ENCODE measurements at regions not wholly inside any gene's neighbourhood (a gene's known extent, or its start where the extent isn't known, plus 50 kb on each side); places are given as distances from the start of the nearest gene placed in this dataset.

DNA sequence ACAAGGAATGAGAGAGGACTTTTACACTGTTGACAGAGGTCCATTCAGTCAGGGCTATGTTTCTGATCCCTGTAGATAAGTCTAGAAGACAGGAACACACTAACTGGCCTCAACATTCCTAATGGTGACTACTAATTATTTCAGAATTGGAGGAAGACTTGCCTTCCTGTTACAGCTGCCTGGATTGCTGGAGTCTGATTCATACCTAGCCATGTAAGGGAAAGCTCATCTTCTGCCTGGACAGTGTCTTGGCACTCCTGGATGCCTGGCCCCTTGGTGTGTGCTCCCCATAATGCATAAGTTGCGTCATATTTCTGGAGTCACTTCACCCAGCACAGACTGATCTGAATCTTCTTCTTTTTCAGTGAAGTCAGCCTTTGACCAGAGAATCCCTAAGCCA is 326.0 kb upstream of the RUNX1 start:
- Histone ChIP-seq H3K4me1 (ENCODE audit: low read length) (no peaks in the 10 kb centered on the region), H3K9me3 (replicated peaks; ENCODE audit: insufficient read depth, low read length) (no peaks in the 10 kb centered on the region), H3K36me3 (replicated peaks; ENCODE audit: insufficient read depth, low read length) (no peaks in the 10 kb centered on the region), H4K20me1 (ENCODE audit: insufficient read depth, low read length) (no peaks in the 10 kb centered on the region), H3K27me3 (replicated peaks; ENCODE audit: insufficient read depth, low read length) (no peaks in the 10 kb centered on the region), H3K9ac (ENCODE audit: low read length) (no peak overlapping the region), H2AFZ (ENCODE audit: low read length) (no peak overlapping the region), H3K4me2 (ENCODE audit: low read depth, low read length) (no peak overlapping the region), H3K79me2 (ENCODE audit: low read length) (no peaks in the 10 kb centered on the region), H3F3A (ENCODE audit: insufficient read depth, low read length) (no peaks in the 10 kb centered on the region), H3K9me2 (replicated peaks; ENCODE audit: insufficient read depth, low read length) (no peaks in the 10 kb centered on the region), H3K4me3 (ENCODE audit: low read length) (no peak overlapping the region), H3K27ac (ENCODE audit: low read length) (no peak overlapping the region)
- no peak for TF ChIP-seq EZH2phosphoT487 (IDR thresholded peaks at IDR 0.05; ENCODE audit: low read length)
- no peak for TF ChIP-seq CTCF (IDR thresholded peaks at IDR 0.05; ENCODE audit: low read length)
- no peak for TF ChIP-seq EZH2 (optimal IDR thresholded peaks at IDR 0.05; ENCODE audit: low read depth, low read length)
- DNase-seq = no peak

DNA sequence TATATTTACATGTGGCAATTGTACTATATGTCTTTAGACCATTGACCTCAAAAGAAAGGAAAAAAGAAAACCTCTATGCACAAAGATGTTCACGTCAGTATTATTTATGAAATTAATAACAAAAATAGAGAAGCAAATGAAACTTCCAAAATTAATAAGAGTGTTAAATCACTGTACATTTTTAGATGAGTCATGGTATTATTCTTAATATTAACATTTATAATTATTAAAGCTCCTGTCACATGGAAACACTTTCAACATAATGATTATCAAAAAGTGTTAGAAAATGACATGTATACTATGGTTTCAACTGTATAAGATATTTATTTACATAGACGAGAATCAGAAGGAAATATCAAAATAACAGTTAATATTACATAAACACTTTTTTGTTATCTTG is 324.9 kb upstream of the RUNX1 start:
- no peak overlapping the region for H3K27ac ChIP-seq (ENCODE audit: low read length)
- H4K20me1 ChIP-seq (ENCODE audit: insufficient read depth, low read length) = no peaks in the 10 kb centered on the region
- no peaks in the 10 kb centered on the region for H3K27me3 ChIP-seq (replicated peaks; ENCODE audit: insufficient read depth, low read length)
- no peaks in the 10 kb centered on the region for H3F3A ChIP-seq (ENCODE audit: insufficient read depth, low read length)
- H3K36me3 ChIP-seq (replicated peaks; ENCODE audit: insufficient read depth, low read length) = no peaks in the 10 kb centered on the region
- H3K4me2 ChIP-seq (ENCODE audit: low read depth, low read length) = no peak overlapping the region
- no peaks in the 10 kb centered on the region for H3K9me3 ChIP-seq (replicated peaks; ENCODE audit: insufficient read depth, low read length)
- TF ChIP-seq CTCF (IDR thresholded peaks at IDR 0.05; ENCODE audit: low read length) (no peak), EZH2 (optimal IDR thresholded peaks at IDR 0.05; ENCODE audit: low read depth, low read length) (no peak), EZH2phosphoT487 (IDR thresholded peaks at IDR 0.05; ENCODE audit: low read length) (no peak)
- H3K9ac ChIP-seq (ENCODE audit: low read length) = no peak overlapping the region
- no peaks in the 10 kb centered on the region for H3K4me1 ChIP-seq (ENCODE audit: low read length)
- H3K4me3 ChIP-seq (ENCODE audit: low read length) = no peak overlapping the region
- H3K9me2 ChIP-seq (replicated peaks; ENCODE audit: insufficient read depth, low read length) = no peaks in the 10 kb centered on the region
- no peak overlapping the region for H2AFZ ChIP-seq (ENCODE audit: low read length)
- H3K79me2 ChIP-seq (ENCODE audit: low read length) = no peaks in the 10 kb centered on the region
- DNase-seq = no peak

DNA sequence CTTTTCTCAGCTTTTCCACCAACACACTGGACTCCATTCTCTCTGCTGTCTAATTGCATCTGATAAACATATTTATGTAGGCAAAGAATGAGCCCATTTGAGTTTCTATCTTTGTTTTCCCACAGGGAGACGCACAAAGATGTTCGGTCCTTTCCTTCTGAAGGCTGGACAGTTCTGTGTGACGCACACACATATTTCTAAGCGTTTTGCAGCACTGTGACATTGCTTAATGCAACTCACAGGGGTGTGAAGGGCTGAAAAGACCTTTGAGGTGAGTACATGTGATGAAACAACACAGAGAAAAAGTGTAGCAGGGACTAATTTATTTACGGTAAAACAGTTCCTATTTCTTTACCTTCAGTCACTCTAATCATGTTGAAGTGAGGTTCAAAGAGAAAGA is 323.1 kb upstream of the RUNX1 start:
- Histone ChIP-seq H2AFZ (ENCODE audit: low read length) (no peak overlapping the region), H4K20me1 (ENCODE audit: insufficient read depth, low read length) (no peaks in the 10 kb centered on the region), H3K9me3 (replicated peaks; ENCODE audit: insufficient read depth, low read length) (no peaks in the 10 kb centered on the region), H3K27me3 (replicated peaks; ENCODE audit: insufficient read depth, low read length) (no peaks in the 10 kb centered on the region), H3K79me2 (ENCODE audit: low read length) (no peaks in the 10 kb centered on the region), H3K4me3 (ENCODE audit: low read length) (no peak overlapping the region), H3K9me2 (replicated peaks; ENCODE audit: insufficient read depth, low read length) (no peaks in the 10 kb centered on the region), H3F3A (ENCODE audit: insufficient read depth, low read length) (no peaks in the 10 kb centered on the region), H3K4me2 (ENCODE audit: low read depth, low read length) (no peak overlapping the region), H3K9ac (ENCODE audit: low read length) (no peak overlapping the region), H3K27ac (ENCODE audit: low read length) (no peak overlapping the region), H3K4me1 (ENCODE audit: low read length) (no peaks in the 10 kb centered on the region), H3K36me3 (replicated peaks; ENCODE audit: insufficient read depth, low read length) (no peaks in the 10 kb centered on the region)
- no peak for DNase-seq
- TF ChIP-seq EZH2 (optimal IDR thresholded peaks at IDR 0.05; ENCODE audit: low read depth, low read length) (no peak), EZH2phosphoT487 (IDR thresholded peaks at IDR 0.05; ENCODE audit: low read length) (no peak), CTCF (IDR thresholded peaks at IDR 0.05; ENCODE audit: low read length) (no peak)
